GM18868 (cell line): ENCODE measurements at regions not wholly inside any gene's neighbourhood (a gene's known extent, or its start where the extent isn't known, plus 50 kb on each side); places are given as distances from the start of the nearest gene placed in this dataset.
A peak's percentile ranks its signal among the peaks of the same experiment; 100 is the strongest.

Experiments
- ATAC-seq: cut with Tn5 transposase; IDR thresholded peaks from one replicate; pipeline ENCODE4 v1.9.1; 2021; ENCODE audit warnings: mild to moderate bottlenecking, moderate library complexity; ENCODE audit not compliant: unreplicated experiment

GRCh38 chr13:34647379-34648150 lies 294.5 kb upstream of the NBEA start:
- no peak for ATAC-seq

GRCh38 chr13:34654203-34654602 lies 287.9 kb upstream of the NBEA start:
- ATAC-seq = no peak

- ATAC-seq = no peak
These were observed 287.4 kb upstream of the NBEA start for GRCh38 chr13:34654647-34655046.

- ATAC-seq = peak; percentile 53
These were observed 286.5 kb upstream of the NBEA start for GRCh38 chr13:34655554-34655953.

- ATAC-seq = no peak
These were observed 284.4 kb upstream of the NBEA start for GRCh38 chr13:34657716-34658115.

GRCh38 chr13:34667286-34668218 lies 274.5 kb upstream of the NBEA start:
- ATAC-seq = peak; percentile 64

GRCh38 chr13:34671137-34671536 lies 270.9 kb upstream of the NBEA start:
- ATAC-seq = no peak

GRCh38 chr13:34672631-34673030 lies 269.4 kb upstream of the NBEA start:
- no peak for ATAC-seq

GRCh38 chr13:34675626-34676025 lies 266.4 kb upstream of the NBEA start:
- no peak for ATAC-seq

GRCh38 chr13:34678154-34678553 lies 263.9 kb upstream of the NBEA start:
- ATAC-seq = no peak

- ATAC-seq = no peak
These were observed 260.6 kb upstream of the NBEA start for GRCh38 chr13:34681405-34681955.

GRCh38 chr13:34695063-34695462 lies 247.0 kb upstream of the NBEA start:
- no peak for ATAC-seq

GRCh38 chr13:34696296-34696695 lies 245.8 kb upstream of the NBEA start:
- ATAC-seq = no peak

GRCh38 chr13:34696741-34697140 lies 245.3 kb upstream of the NBEA start:
- no peak for ATAC-seq

- no peak for ATAC-seq
These were observed 243.1 kb upstream of the NBEA start for GRCh38 chr13:34698945-34699344.

- ATAC-seq = no peak
These were observed 241.9 kb upstream of the NBEA start for GRCh38 chr13:34700155-34700554.

GRCh38 chr13:34701919-34702318 lies 240.2 kb upstream of the NBEA start:
- no peak for ATAC-seq

GRCh38 chr13:34708566-34709313 lies 233.3 kb upstream of the NBEA start:
- no peak for ATAC-seq

GRCh38 chr13:34719060-34719875 lies 222.8 kb upstream of the NBEA start:
- ATAC-seq = no peak

- ATAC-seq = no peak
These were observed 221.5 kb upstream of the NBEA start for GRCh38 chr13:34720618-34721017.
